Activated naive CD8-positive, alpha-beta T cell treated with anti-CD3 and anti-CD28 coated beads for 36 hours (primary cell): ENCODE measurements at regions not wholly inside any gene's neighbourhood (a gene's known extent, or its start where the extent isn't known, plus 50 kb on each side); places are given as distances from the start of the nearest gene placed in this dataset.

Experiments
- DNase-seq: peaks from one replicate; pipeline ENCODE4 v3.0.0; 2021
- H3K27ac Mint-ChIP-seq: one replicate; pipeline ENCODE4 v1.8.0; 2022; ENCODE audit warnings: mild to moderate bottlenecking, moderate library complexity, mixed read lengths
- H3K27me3 Mint-ChIP-seq: one replicate; pipeline ENCODE4 v1.8.0; 2022; ENCODE audit warnings: mild to moderate bottlenecking, mixed read lengths
- H3K36me3 Mint-ChIP-seq: one replicate; pipeline ENCODE4 v1.8.0; 2021; ENCODE audit warnings: mild to moderate bottlenecking, mixed read lengths
- H3K4me1 Mint-ChIP-seq: one replicate; pipeline ENCODE4 v1.8.0; 2021; ENCODE audit warnings: mixed read lengths
- H3K4me3 Mint-ChIP-seq: one replicate; pipeline ENCODE4 v1.8.0; 2022; ENCODE audit warnings: mild to moderate bottlenecking, moderate library complexity, mixed read lengths
- H3K9me3 Mint-ChIP-seq: one replicate; pipeline ENCODE4 v1.8.0; 2022; ENCODE audit warnings: mixed read lengths

GRCh38 chr20:39886650-39887190 is 802.3 kb downstream of the MAFB start:
- H3K27me3 Mint-ChIP-seq: peaks cover 3% of the 10 kb centered on the region
- no peak overlapping the region for H3K4me3 Mint-ChIP-seq

GRCh38 chr20:39885975-39886649 is 802.9 kb downstream of the MAFB start:
- Mint-ChIP-seq H3K36me3 (no peaks in the 10 kb centered on the region), H3K27me3 (peaks cover 3% of the 10 kb centered on the region), H3K27ac (no peak overlapping the region), H3K9me3 (peaks cover 5% of the 10 kb centered on the region), H3K4me1 (no peaks in the 10 kb centered on the region), H3K4me3 (no peak overlapping the region)
- peak; percentile 2 for DNase-seq

More at GRCh38 chr20:39886650-39887190, 802.3 kb downstream of the MAFB start:
- Mint-ChIP-seq H3K27ac (no peak overlapping the region), H3K36me3 (no peaks in the 10 kb centered on the region), H3K9me3 (peaks cover 4% of the 10 kb centered on the region), H3K4me1 (no peaks in the 10 kb centered on the region)
- DNase-seq: no peak

- Mint-ChIP-seq H3K36me3 (no peaks in the 10 kb centered on the region), H3K27me3 (peaks cover under 1% of the 10 kb centered on the region), H3K4me1 (no peaks in the 10 kb centered on the region), H3K27ac (no peak overlapping the region), H3K9me3 (peaks cover 5% of the 10 kb centered on the region), H3K4me3 (no peak overlapping the region)
- DNase-seq: no peak
Measured at GRCh38 chr20:39882806-39883205, 806.2 kb downstream of the MAFB start.

GRCh38 chr20:39880890-39881289 is 808.1 kb downstream of the MAFB start:
- Mint-ChIP-seq H3K36me3 (no peaks in the 10 kb centered on the region), H3K27ac (no peak overlapping the region), H3K4me3 (no peak overlapping the region), H3K27me3 (peaks cover 8% of the 10 kb centered on the region), H3K9me3 (peaks cover 5% of the 10 kb centered on the region), H3K4me1 (no peaks in the 10 kb centered on the region)
- no peak for DNase-seq

GRCh38 chr20:39879296-39879695 is 809.7 kb downstream of the MAFB start:
- H3K4me1 Mint-ChIP-seq: no peaks in the 10 kb centered on the region
- no peak for DNase-seq
- peaks cover 5% of the 10 kb centered on the region for H3K9me3 Mint-ChIP-seq
- no peak overlapping the region for H3K4me3 Mint-ChIP-seq
- peaks cover 15% of the 10 kb centered on the region for H3K27me3 Mint-ChIP-seq
- no peak overlapping the region for H3K27ac Mint-ChIP-seq
- no peaks in the 10 kb centered on the region for H3K36me3 Mint-ChIP-seq

GRCh38 chr20:39878809-39879208 is 810.2 kb downstream of the MAFB start:
- Mint-ChIP-seq H3K36me3 (no peaks in the 10 kb centered on the region), H3K27me3 (peaks cover 15% of the 10 kb centered on the region), H3K4me3 (no peak overlapping the region), H3K4me1 (peaks cover 1% of the 10 kb centered on the region), H3K9me3 (peaks cover 5% of the 10 kb centered on the region), H3K27ac (no peak overlapping the region)
- DNase-seq: no peak

GRCh38 chr20:39878320-39878719 is 810.7 kb downstream of the MAFB start:
- no peak for DNase-seq
- peaks cover 1% of the 10 kb centered on the region for H3K4me1 Mint-ChIP-seq
- no peak overlapping the region for H3K27ac Mint-ChIP-seq
- peaks cover 5% of the 10 kb centered on the region for H3K9me3 Mint-ChIP-seq
- H3K27me3 Mint-ChIP-seq: peaks cover 15% of the 10 kb centered on the region
- no peak overlapping the region for H3K4me3 Mint-ChIP-seq
- H3K36me3 Mint-ChIP-seq: no peaks in the 10 kb centered on the region

GRCh38 chr20:39877788-39878187 is 811.2 kb downstream of the MAFB start:
- DNase-seq: no peak
- Mint-ChIP-seq H3K36me3 (no peaks in the 10 kb centered on the region), H3K4me3 (no peak overlapping the region), H3K4me1 (peaks cover 1% of the 10 kb centered on the region), H3K9me3 (peaks cover 5% of the 10 kb centered on the region), H3K27me3 (peaks cover 15% of the 10 kb centered on the region), H3K27ac (no peak overlapping the region)

GRCh38 chr20:39876976-39877635 is 811.9 kb downstream of the MAFB start:
- Mint-ChIP-seq H3K4me1 (peaks cover 1% of the 10 kb centered on the region), H3K36me3 (no peaks in the 10 kb centered on the region), H3K27me3 (peaks cover 15% of the 10 kb centered on the region), H3K27ac (no peak overlapping the region), H3K4me3 (no peak overlapping the region), H3K9me3 (peaks cover 4% of the 10 kb centered on the region)
- DNase-seq: no peak

GRCh38 chr20:39875492-39876110 is 813.4 kb downstream of the MAFB start:
- DNase-seq: no peak
- Mint-ChIP-seq H3K27me3 (peaks cover 15% of the 10 kb centered on the region), H3K9me3 (no peaks in the 10 kb centered on the region), H3K36me3 (no peaks in the 10 kb centered on the region), H3K4me1 (peaks cover 1% of the 10 kb centered on the region), H3K27ac (no peak overlapping the region), H3K4me3 (no peak overlapping the region)

- peaks cover 1% of the 10 kb centered on the region for H3K4me1 Mint-ChIP-seq
- no peaks in the 10 kb centered on the region for H3K9me3 Mint-ChIP-seq
- no peak overlapping the region for H3K27ac Mint-ChIP-seq
- DNase-seq: peak; percentile 17
- peaks cover 18% of the 10 kb centered on the region for H3K27me3 Mint-ChIP-seq
- H3K4me3 Mint-ChIP-seq: no peak overlapping the region
- H3K36me3 Mint-ChIP-seq: no peaks in the 10 kb centered on the region
Measured at GRCh38 chr20:39874049-39874893, 814.8 kb downstream of the MAFB start.

GRCh38 chr20:39873286-39873685 is 815.8 kb downstream of the MAFB start:
- H3K4me3 Mint-ChIP-seq: no peak overlapping the region
- H3K36me3 Mint-ChIP-seq: no peaks in the 10 kb centered on the region
- H3K27ac Mint-ChIP-seq: no peak overlapping the region

GRCh38 chr20:39871013-39871412 is 818.0 kb downstream of the MAFB start:
- Mint-ChIP-seq H3K27ac (no peak overlapping the region), H3K9me3 (no peaks in the 10 kb centered on the region), H3K27me3 (peaks cover 10% of the 10 kb centered on the region), H3K4me1 (peaks cover 1% of the 10 kb centered on the region), H3K36me3 (no peaks in the 10 kb centered on the region), H3K4me3 (no peak overlapping the region)
- no peak for DNase-seq

More at GRCh38 chr20:39873286-39873685, 815.8 kb downstream of the MAFB start:
- peaks cover 18% of the 10 kb centered on the region for H3K27me3 Mint-ChIP-seq
- peaks cover 1% of the 10 kb centered on the region for H3K4me1 Mint-ChIP-seq
- no peak for DNase-seq
- H3K9me3 Mint-ChIP-seq: no peaks in the 10 kb centered on the region

GRCh38 chr20:39865446-39865845 is 823.6 kb downstream of the MAFB start:
- no peak overlapping the region for H3K4me3 Mint-ChIP-seq
- no peak for DNase-seq
- H3K36me3 Mint-ChIP-seq: no peaks in the 10 kb centered on the region
- H3K27ac Mint-ChIP-seq: no peak overlapping the region
- peaks cover 6% of the 10 kb centered on the region for H3K27me3 Mint-ChIP-seq
- no peaks in the 10 kb centered on the region for H3K9me3 Mint-ChIP-seq
- no peaks in the 10 kb centered on the region for H3K4me1 Mint-ChIP-seq

- no peak overlapping the region for H3K4me3 Mint-ChIP-seq
- H3K27ac Mint-ChIP-seq: no peak overlapping the region
- no peak for DNase-seq
- H3K4me1 Mint-ChIP-seq: no peaks in the 10 kb centered on the region
- H3K9me3 Mint-ChIP-seq: no peaks in the 10 kb centered on the region
- H3K36me3 Mint-ChIP-seq: no peaks in the 10 kb centered on the region
- H3K27me3 Mint-ChIP-seq: peaks cover 5% of the 10 kb centered on the region
Measured at GRCh38 chr20:39862470-39862891, 826.6 kb downstream of the MAFB start.
